Keratinocyte (primary cell): ENCODE measurements at regions not wholly inside any gene's neighbourhood (a gene's known extent, or its start where the extent isn't known, plus 50 kb on each side); places are given as distances from the start of the nearest gene placed in this dataset.

Source experiments
- EZH2 ChIP-seq: IDR thresholded peaks from one replicate; pipeline ENCODE4 v1.6.1; 2012; ENCODE audit warnings: inconsistent platforms, mild to moderate bottlenecking, low read length, moderate library complexity
- TF ChIP-seq, protein P1 (sequence below), 3 experiments: IDR thresholded peaks in 1 of 3; conservative IDR thresholded peaks in 1 of 3; optimal IDR thresholded peaks in 1 of 3; 2 replicates in 2 of 3; 3 replicates in 1 of 3; pipeline versions ENCODE3 to v1.5.1; 2011; ENCODE audit warnings: low read length in 3 of 3, mild to moderate bottlenecking in 3 of 3, moderate library complexity in 2 of 3, control low read depth in 1 of 3, inconsistent platforms in 1 of 3; ENCODE audit not compliant: insufficient read depth in 2 of 3; ENCODE audit errors: extremely low read depth in 1 of 3

DNA sequence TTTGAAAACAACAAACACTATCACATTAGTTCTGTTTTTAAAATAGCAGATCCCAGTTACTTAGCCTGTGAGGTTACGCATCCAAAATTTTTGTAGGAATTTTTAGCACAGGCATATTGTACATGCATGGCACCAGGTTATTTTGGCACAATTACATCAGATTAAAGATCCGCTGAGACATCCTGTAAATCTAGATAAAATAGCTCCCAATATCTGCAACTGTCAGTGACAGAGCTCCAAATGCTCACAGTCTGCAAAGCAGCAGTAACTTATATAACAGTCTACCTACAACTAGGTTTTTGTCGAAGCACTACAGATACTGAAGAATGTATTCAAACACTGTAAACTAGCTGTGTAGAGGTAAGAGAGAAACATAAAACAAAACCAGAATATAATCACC, 200.7 kb upstream of the KCNH7 start:
- TF ChIP-seq, protein P1, sequence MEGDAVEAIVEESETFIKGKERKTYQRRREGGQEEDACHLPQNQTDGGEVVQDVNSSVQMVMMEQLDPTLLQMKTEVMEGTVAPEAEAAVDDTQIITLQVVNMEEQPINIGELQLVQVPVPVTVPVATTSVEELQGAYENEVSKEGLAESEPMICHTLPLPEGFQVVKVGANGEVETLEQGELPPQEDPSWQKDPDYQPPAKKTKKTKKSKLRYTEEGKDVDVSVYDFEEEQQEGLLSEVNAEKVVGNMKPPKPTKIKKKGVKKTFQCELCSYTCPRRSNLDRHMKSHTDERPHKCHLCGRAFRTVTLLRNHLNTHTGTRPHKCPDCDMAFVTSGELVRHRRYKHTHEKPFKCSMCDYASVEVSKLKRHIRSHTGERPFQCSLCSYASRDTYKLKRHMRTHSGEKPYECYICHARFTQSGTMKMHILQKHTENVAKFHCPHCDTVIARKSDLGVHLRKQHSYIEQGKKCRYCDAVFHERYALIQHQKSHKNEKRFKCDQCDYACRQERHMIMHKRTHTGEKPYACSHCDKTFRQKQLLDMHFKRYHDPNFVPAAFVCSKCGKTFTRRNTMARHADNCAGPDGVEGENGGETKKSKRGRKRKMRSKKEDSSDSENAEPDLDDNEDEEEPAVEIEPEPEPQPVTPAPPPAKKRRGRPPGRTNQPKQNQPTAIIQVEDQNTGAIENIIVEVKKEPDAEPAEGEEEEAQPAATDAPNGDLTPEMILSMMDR (optimal IDR thresholded peaks at IDR 0.05 in 1 of 3, IDR thresholded peaks at IDR 0.05 in 1 of 3, conservative IDR thresholded peaks at IDR 0.05 in 1 of 3; ENCODE audit: extremely low read depth in 1 of 3, insufficient read depth in 2 of 3, low read length in 3 of 3) = no peak
- no peak for TF ChIP-seq EZH2
